Neural progenitor cell (in vitro differentiated cells): ENCODE measurements at regions not wholly inside any gene's neighbourhood (a gene's known extent, or its start where the extent isn't known, plus 50 kb on each side); places are given as distances from the start of the nearest gene placed in this dataset.

ENCODE experiments used
- CTCF ChIP-seq: fragments of 200-600 bp; sonication (generic); IDR thresholded peaks from 2 replicates; pipeline ENCODE4 v1.5.1; 2017; ENCODE audit warnings: antibody characterized with exemption, mild to moderate bottlenecking
- EZH2 ChIP-seq: fragments of 200-600 bp; sonication (generic); IDR thresholded peaks from 2 replicates; pipeline ENCODE4 v1.6.1; 2017; ENCODE audit warnings: antibody characterized with exemption, mild to moderate bottlenecking, moderate library complexity
- EZH2phosphoT487 ChIP-seq: fragments of 200-600 bp; sonication (generic); IDR thresholded peaks from 2 replicates; pipeline ENCODE4 v1.6.1; 2017; ENCODE audit warnings: antibody characterized with exemption

DNA sequence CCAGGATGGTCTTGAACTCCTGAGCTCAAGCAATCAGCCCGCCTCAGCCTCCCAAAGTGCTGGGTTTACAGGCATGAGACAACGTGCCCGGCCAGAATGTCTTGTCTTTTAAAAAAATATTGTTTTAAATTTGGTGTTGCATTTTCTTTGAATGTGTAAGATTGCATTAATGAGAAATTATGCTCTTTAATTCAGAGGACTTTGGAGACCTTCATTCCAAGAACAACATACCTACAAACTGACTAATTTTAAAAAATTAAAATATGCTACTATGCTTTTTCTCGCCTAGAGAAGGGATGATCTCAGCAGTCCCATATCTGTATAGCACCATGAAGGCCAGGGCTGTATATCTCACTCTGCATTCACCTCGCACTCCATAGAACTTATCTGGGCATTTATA lies 204.3 kb upstream of the SLC7A11 start:
- TF ChIP-seq CTCF (no peak), EZH2phosphoT487 (no peak), EZH2 (no peak)
